ENCODE measurements at regions not wholly inside any gene's neighbourhood (a gene's known extent, or its start where the extent isn't known, plus 50 kb on each side); places are given as distances from the start of the nearest gene placed in this dataset.
A peak's percentile ranks its signal among the peaks of the same experiment; 100 is the strongest.

DNA sequence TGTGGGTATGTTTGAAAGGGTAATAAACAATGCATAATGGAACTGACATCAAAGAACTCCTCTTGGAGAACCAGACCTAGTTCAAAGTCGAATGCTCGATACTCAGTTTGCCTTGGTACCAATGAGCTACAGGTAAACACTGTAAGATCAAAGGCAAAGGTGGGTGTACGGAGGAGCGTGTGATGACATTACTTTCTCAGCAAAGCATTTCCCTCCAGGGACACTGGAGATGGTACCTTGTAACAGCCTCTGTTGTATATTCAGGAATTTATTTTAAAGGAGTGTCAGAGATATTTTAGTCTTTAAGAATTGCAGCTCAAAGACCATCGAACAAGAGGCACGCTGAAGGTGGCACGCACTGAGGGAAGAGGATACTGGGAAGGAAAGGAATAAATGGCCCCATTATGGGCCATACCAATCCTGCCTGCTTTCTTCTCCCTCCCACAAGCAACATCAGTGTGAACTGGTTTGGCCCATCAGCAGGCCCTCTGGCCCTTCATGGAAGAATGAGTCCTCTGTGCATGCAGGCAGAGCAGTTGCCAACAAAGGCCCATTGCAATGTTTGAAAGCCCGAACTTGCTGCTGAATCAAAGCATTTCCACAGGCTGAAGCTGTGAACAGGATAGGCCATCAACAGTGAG, 410.2 kb downstream of the ACTL7B start:
- TF ChIP-seq, protein P1, sequence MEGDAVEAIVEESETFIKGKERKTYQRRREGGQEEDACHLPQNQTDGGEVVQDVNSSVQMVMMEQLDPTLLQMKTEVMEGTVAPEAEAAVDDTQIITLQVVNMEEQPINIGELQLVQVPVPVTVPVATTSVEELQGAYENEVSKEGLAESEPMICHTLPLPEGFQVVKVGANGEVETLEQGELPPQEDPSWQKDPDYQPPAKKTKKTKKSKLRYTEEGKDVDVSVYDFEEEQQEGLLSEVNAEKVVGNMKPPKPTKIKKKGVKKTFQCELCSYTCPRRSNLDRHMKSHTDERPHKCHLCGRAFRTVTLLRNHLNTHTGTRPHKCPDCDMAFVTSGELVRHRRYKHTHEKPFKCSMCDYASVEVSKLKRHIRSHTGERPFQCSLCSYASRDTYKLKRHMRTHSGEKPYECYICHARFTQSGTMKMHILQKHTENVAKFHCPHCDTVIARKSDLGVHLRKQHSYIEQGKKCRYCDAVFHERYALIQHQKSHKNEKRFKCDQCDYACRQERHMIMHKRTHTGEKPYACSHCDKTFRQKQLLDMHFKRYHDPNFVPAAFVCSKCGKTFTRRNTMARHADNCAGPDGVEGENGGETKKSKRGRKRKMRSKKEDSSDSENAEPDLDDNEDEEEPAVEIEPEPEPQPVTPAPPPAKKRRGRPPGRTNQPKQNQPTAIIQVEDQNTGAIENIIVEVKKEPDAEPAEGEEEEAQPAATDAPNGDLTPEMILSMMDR (IDR thresholded peaks at IDR 0.05; ENCODE audit: insufficient read depth, low read length, missing control alignments): no peak
- H3K4me3 ChIP-seq (ENCODE audit: low read depth, low read length): no peak overlapping the region
- no peak for DNase-seq (ENCODE audit: low read depth, low spot score)
- ChIA-PET POLR2A (no interaction called here), CTCF (interaction anchor here (1.3 kb wide), 1 partner anchor 23 kb away, joined by 4 read pairs; no protein-coding TSS in a partner anchor)

DNA sequence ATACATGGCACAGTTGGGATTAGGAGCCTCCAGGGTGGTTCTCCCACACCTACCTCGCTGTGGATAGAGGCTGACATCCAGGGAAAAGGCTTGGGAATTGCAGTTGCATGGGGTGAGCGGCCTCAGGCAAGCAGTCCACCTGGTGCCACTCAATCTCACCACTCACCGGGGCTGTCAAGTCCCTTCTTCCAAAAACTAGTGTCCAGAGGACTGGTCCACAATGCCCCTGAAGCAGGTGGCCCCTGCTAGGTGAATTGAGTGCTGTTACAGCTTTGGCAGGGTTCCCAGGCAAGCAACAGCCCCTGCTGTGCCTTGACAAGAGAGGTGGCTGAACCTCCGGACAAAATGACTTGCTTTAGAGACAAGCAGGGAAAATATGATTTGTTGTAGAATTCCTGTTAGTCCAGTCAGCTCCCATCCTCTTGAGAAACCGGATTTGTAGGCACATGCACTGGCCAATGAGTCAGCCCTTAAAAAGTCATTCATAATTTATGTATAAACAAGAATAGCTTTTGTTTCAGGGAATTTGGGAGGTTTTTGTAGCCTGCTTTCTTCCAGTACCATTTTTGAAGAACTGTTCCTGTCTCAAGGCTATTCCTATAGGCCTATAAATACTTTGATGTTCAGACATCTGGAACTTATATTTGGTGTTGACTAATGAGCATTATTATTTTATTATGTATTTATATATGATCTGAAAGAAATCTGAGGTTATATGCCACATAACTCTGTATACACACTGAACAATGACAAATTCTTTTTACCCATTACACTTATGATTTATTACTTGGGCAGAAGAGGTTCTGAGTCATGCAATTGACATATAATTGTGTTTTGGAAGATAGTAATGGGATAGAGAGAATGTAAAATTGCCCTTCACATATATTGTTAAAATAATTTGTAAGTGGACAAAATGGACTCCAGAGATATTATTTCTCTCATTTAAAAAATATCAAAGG, 411.1 kb downstream of the ACTL7B start:
- peak; percentile 82 for DNase-seq (ENCODE audit: low read depth, low spot score)
- TF ChIP-seq, protein P1 (IDR thresholded peaks at IDR 0.05; ENCODE audit: insufficient read depth, low read length, missing control alignments): no peak
- peak overlapping the region; percentile 39 for H3K4me3 ChIP-seq (ENCODE audit: low read depth, low read length)
- CTCF ChIA-PET: interaction anchor here (1.1 to 1.3 kb wide), 2 partner anchors 23 to 121 kb away, joined by 3 to 4 read pairs; no protein-coding TSS in a partner anchor
- POLR2A ChIA-PET: interaction anchor here (0.7 kb wide), 1 partner anchor 403 kb away, joined by 3 read pairs; no protein-coding TSS in a partner anchor

DNA sequence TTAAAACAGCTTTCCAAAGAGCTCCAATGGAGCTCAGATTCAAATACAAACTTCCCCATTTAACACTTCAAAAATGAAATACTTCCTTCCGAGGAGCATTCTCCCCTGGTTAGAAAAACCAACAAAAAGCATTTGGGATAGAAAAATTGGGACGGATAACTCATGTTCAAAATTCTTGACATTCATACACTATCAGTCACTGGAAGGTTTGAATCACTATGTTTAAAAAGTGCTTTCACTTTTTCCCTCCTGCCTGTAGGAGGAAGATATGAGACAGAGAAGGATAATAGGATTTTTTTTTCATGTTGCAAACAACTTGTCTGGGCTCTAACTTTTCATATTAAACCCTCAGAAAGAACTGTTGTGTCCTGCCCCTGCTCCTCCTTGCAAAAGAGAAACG, 412.0 kb downstream of the ACTL7B start:
- CTCF ChIA-PET: interaction anchor here (1.1 kb wide), 1 partner anchor 122 kb away, joined by 3 read pairs; no protein-coding TSS in a partner anchor
- peak overlapping the region; percentile 24 for H3K4me3 ChIP-seq (ENCODE audit: low read depth, low read length)
- TF ChIP-seq, protein P1 (IDR thresholded peaks at IDR 0.05; ENCODE audit: insufficient read depth, low read length, missing control alignments): no peak
- peak; percentile 19 for DNase-seq (ENCODE audit: low read depth, low spot score)
- POLR2A ChIA-PET: no interaction called here

DNA sequence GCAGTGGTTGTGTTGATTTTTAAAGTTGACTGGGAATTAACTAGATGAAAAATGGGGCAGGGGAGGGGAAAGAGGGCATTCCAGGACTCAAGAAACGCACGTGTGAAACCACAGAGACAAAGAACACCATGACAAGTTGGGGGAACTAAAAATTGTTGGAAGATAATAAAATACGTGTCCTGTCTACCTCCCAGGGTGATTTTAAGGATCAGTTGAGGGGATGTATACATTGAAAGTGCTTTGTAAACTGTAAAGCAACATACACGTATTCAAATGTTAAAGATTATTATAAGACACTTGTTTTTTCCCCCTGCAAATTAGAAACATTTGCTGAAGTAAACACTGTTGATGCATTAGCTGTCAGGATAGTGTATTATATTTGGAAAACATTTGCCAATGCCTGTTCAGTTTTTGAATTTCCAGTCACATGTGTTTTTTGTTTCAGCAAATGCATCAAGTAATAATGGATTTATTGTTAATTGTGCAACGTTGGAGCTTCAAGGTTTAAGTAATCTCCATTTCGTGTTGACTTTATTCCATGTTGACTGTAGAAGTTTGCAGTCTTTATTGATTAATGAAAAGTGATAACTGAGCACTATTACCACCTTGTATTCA, 412.7 kb downstream of the ACTL7B start:
- DNase-seq (ENCODE audit: low read depth, low spot score): no peak
- TF ChIP-seq, protein P1 (IDR thresholded peaks at IDR 0.05; ENCODE audit: insufficient read depth, low read length, missing control alignments): no peak
- ChIA-PET POLR2A (no interaction called here), CTCF (no interaction called here)
- H3K4me3 ChIP-seq (ENCODE audit: low read depth, low read length): no peak overlapping the region

DNA sequence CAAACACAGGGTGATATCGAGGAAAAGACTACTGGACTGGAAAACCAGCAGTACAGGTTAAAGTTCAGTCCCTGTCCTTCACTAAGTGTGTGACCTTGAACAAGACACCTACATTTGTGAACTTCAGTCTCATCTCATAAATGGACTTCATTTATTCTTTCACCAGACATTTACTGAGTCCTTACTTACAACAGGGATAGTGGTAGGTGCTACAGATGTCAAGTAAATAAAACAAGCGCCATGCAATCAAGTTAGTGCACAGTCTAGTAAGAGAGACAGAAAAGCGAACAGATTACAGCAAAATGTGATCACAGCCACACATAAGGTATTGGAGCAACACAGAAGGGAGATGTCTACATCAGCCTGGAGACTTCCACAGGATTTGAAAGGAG, 413.2 kb downstream of the ACTL7B start:
- H3K4me3 ChIP-seq (ENCODE audit: low read depth, low read length): no peak overlapping the region
- ChIA-PET CTCF (no interaction called here), POLR2A (no interaction called here)
- DNase-seq (ENCODE audit: low read depth, low spot score): no peak
- TF ChIP-seq, protein P1 (IDR thresholded peaks at IDR 0.05; ENCODE audit: insufficient read depth, low read length, missing control alignments): no peak
